ENCODE measurements at regions not wholly inside any gene's neighbourhood (a gene's known extent, or its start where the extent isn't known, plus 50 kb on each side); places are given as distances from the start of the nearest gene placed in this dataset.
"Not testable (repeated sequence)": the region's sequence is repeated elsewhere in the genome, so short reads cannot be mapped to it uniquely, and the experiment has no call there.

GRCh38 chr15:94847325-94847724, 616.0 kb downstream of the MCTP2 start:
- DNase-seq = no peak

GRCh38 chr15:94848054-94848453, 616.7 kb downstream of the MCTP2 start:
- no peak for DNase-seq

GRCh38 chr15:94855018-94855408, 623.7 kb downstream of the MCTP2 start:
- no peak for DNase-seq

- DNase-seq = no peak
These were observed 624.3 kb downstream of the MCTP2 start for GRCh38 chr15:94855409-94856266.

GRCh38 chr15:94856267-94856854, 625.0 kb downstream of the MCTP2 start:
- no peak for DNase-seq

- no peak for DNase-seq
These were observed 626.1 kb downstream of the MCTP2 start for GRCh38 chr15:94857466-94857865.

GRCh38 chr15:94858011-94858410, 626.6 kb downstream of the MCTP2 start:
- DNase-seq = no peak

GRCh38 chr15:94858449-94858848, 627.1 kb downstream of the MCTP2 start:
- DNase-seq = no peak

GRCh38 chr15:94858920-94859319, 627.6 kb downstream of the MCTP2 start:
- DNase-seq = no peak

GRCh38 chr15:94864600-94864999, 633.2 kb downstream of the MCTP2 start:
- no peak for DNase-seq

- DNase-seq = not testable (repeated sequence)
These were observed 636.9 kb downstream of the MCTP2 start for GRCh38 chr15:94868265-94868664.

GRCh38 chr15:94875550-94875949, 644.2 kb downstream of the MCTP2 start:
- DNase-seq = no peak

GRCh38 chr15:94877833-94878232, 646.5 kb downstream of the MCTP2 start:
- no peak for DNase-seq

GRCh38 chr15:94882071-94882712, 650.8 kb downstream of the MCTP2 start:
- no peak for DNase-seq

- no peak for DNase-seq
These were observed 656.0 kb downstream of the MCTP2 start for GRCh38 chr15:94887391-94887790.

- no peak for DNase-seq
These were observed 657.8 kb downstream of the MCTP2 start for GRCh38 chr15:94889153-94889552.

- no peak for DNase-seq
These were observed 661.7 kb downstream of the MCTP2 start for GRCh38 chr15:94893091-94893490.

- no peak for DNase-seq
These were observed 662.7 kb downstream of the MCTP2 start for GRCh38 chr15:94894056-94894455.

GRCh38 chr15:94909510-94909909, 678.1 kb downstream of the MCTP2 start:
- no peak for DNase-seq

- no peak for DNase-seq
These were observed 678.8 kb downstream of the MCTP2 start for GRCh38 chr15:94910166-94910565.

- DNase-seq = no peak
These were observed 681.4 kb downstream of the MCTP2 start for GRCh38 chr15:94912760-94913159.

- no peak for DNase-seq
These were observed 685.7 kb downstream of the MCTP2 start for GRCh38 chr15:94917068-94917467.

GRCh38 chr15:94921936-94922335, 690.6 kb downstream of the MCTP2 start:
- no peak for DNase-seq

- no peak for DNase-seq
These were observed 692.7 kb downstream of the MCTP2 start for GRCh38 chr15:94924057-94924456.
